IMR-90 (cell line): ENCODE measurements at regions not wholly inside any gene's neighbourhood (a gene's known extent, or its start where the extent isn't known, plus 50 kb on each side); places are given as distances from the start of the nearest gene placed in this dataset.

Source experiments
- ATAC-seq: fragments of 200-7000 bp; cut with Tn5 transposase; 2 replicates; pipeline ENCODE4 v1.9.1; 2020; ENCODE audit warnings: low read depth, mild to moderate bottlenecking, moderate library complexity
- BruUV-seq: library from RNA; stranded (reverse); fragments of 400-500 nt; replicated peaks from 2 replicates; lab custom pipeline; 2021; lab: Mats Ljungman, UMichigan
- CTCF ChIA-PET: fragments of 300-600 bp; formaldehyde crosslinking; extraction: SDS; loops from one replicate; lab custom pipeline; 2021; ENCODE audit warnings: antibody characterized with exemption; lab: Yijun Ruan, JAX
- POLR2A ChIA-PET: fragments of 300-600 bp; sonication (Branson Sonifier 250); formaldehyde crosslinking; loops from one replicate; lab custom pipeline; 2022; ENCODE audit warnings: antibody characterized with exemption; ENCODE audit not compliant: unreplicated experiment; lab: Charles Lee
- DNase-seq: peaks from one replicate; pipeline ENCODE4 v3.0.0; 2013
- H2AFZ ChIP-seq: replicated peaks from 2 replicates; pipeline ENCODE3; 2013; ENCODE audit warnings: low read length, mild to moderate bottlenecking; ENCODE audit not compliant: poor library complexity
- H2AK5ac ChIP-seq: 2 replicates; pipeline ENCODE4 v1.6.1; 2013; ENCODE audit warnings: low read depth, low read length, inconsistent platforms
- H2AK9ac ChIP-seq: replicated peaks from 2 replicates; pipeline ENCODE3; 2013; ENCODE audit warnings: mild to moderate bottlenecking, low read depth, low read length, moderate library complexity; ENCODE audit not compliant: poor library complexity
- H2BK120ac ChIP-seq: 2 replicates; pipeline ENCODE4 v1.6.1; 2013; ENCODE audit warnings: low read depth, low read length, inconsistent platforms
- H2BK15ac ChIP-seq: 3 replicates; pipeline ENCODE4 v1.6.1; 2013; ENCODE audit warnings: low read depth, low read length, inconsistent platforms
- H2BK20ac ChIP-seq: 2 replicates; pipeline ENCODE4 v1.6.1; 2013; ENCODE audit warnings: low read depth, mild to moderate bottlenecking, inconsistent platforms, low read length, moderate library complexity
- H2BK5ac ChIP-seq: 2 replicates; pipeline ENCODE4 v1.6.1; 2013; ENCODE audit warnings: mild to moderate bottlenecking, low read depth, low read length, inconsistent platforms; ENCODE audit not compliant: poor library complexity, severe bottlenecking
- H3K14ac ChIP-seq: replicated peaks from 2 replicates; pipeline ENCODE4 v1.6.1; 2013; ENCODE audit warnings: low read depth, low read length, inconsistent platforms
- H3K18ac ChIP-seq: 2 replicates; pipeline ENCODE4 v1.6.1; 2013; ENCODE audit warnings: low read depth, low read length, control low read depth
- H3K23ac ChIP-seq: 2 replicates; pipeline ENCODE4 v1.6.1; 2013; ENCODE audit warnings: low read depth, low read length, inconsistent platforms
- H3K27ac ChIP-seq: 2 replicates; pipeline ENCODE4 v1.5.1; 2013; ENCODE audit warnings: mild to moderate bottlenecking, control low read depth, low read length; ENCODE audit not compliant: insufficient read depth
- H3K27me3 ChIP-seq: 2 replicates; pipeline ENCODE4 v1.6.1; 2013; ENCODE audit warnings: low read length; ENCODE audit not compliant: control insufficient read depth, insufficient read depth
- H3K36me3 ChIP-seq: 2 replicates; pipeline ENCODE4 v1.6.1; 2013; ENCODE audit warnings: low read length, mixed read lengths; ENCODE audit not compliant: control insufficient read depth, insufficient read depth
- H3K4ac ChIP-seq: 2 replicates; pipeline ENCODE4 v1.6.1; 2013; ENCODE audit warnings: low read depth, low read length, inconsistent platforms
- H3K4me1 ChIP-seq: 2 replicates; pipeline ENCODE4 v1.6.1; 2013; ENCODE audit warnings: low read length, mixed read lengths; ENCODE audit not compliant: control insufficient read depth, insufficient read depth
- H3K4me2 ChIP-seq: 2 replicates; pipeline ENCODE4 v1.6.1; 2013; ENCODE audit warnings: low read depth, mild to moderate bottlenecking, control low read depth, low read length, moderate library complexity
- H3K4me3 ChIP-seq: 2 replicates; pipeline ENCODE4 v1.5.1; 2013; ENCODE audit warnings: low read depth, mild to moderate bottlenecking, control low read depth, low read length, moderate library complexity; ENCODE audit not compliant: insufficient read depth
- H3K56ac ChIP-seq: 2 replicates; pipeline ENCODE4 v1.6.1; 2013; ENCODE audit warnings: low read length, inconsistent platforms; ENCODE audit not compliant: insufficient read depth; ENCODE audit errors: extremely low read depth
- H3K79me1 ChIP-seq, 2 experiments: 2 replicates each; pipeline ENCODE4 v1.6.1; 2013; ENCODE audit warnings: low read length in 2 of 2, inconsistent platforms in 1 of 2, low read depth in 1 of 2
- H3K9ac ChIP-seq: 2 replicates; pipeline ENCODE4 v1.6.1; 2013; ENCODE audit warnings: low read depth, low read length, control low read depth
- H3K9me1 ChIP-seq: 2 replicates; pipeline ENCODE4 v1.6.1; 2013; ENCODE audit warnings: low read length, inconsistent platforms; ENCODE audit not compliant: insufficient read depth
- H3K9me3 ChIP-seq: 2 replicates; pipeline ENCODE4 v1.6.1; 2013; ENCODE audit warnings: low read length; ENCODE audit not compliant: control insufficient read depth, insufficient read depth
- H4K20me1 ChIP-seq: 2 replicates; pipeline ENCODE4 v1.6.1; 2013; ENCODE audit warnings: low read length, inconsistent platforms; ENCODE audit not compliant: insufficient read depth
- H4K5ac ChIP-seq: 2 replicates; pipeline ENCODE4 v1.6.1; 2013; ENCODE audit warnings: mild to moderate bottlenecking, low read depth, low read length, control low read depth
- H4K8ac ChIP-seq, 2 experiments: 2 replicates each; pipeline ENCODE4 v1.6.1; 2013; ENCODE audit warnings: low read depth in 2 of 2, low read length in 2 of 2, control low read depth in 1 of 2, inconsistent platforms in 1 of 2
- H4K91ac ChIP-seq: 2 replicates; pipeline ENCODE4 v1.6.1; 2013; ENCODE audit warnings: low read depth, low read length, inconsistent platforms; ENCODE audit not compliant: insufficient read depth
- WGBS, 2 experiments: methylation state at CpG; one replicate each; pipeline versions ENCODE4 v1.1.5 to v1.1.7; 2013; ENCODE audit warnings: missing lambda C conversion rate in 2 of 2; ENCODE audit not compliant: insufficient read length in 1 of 2; ENCODE audit errors: extremely low coverage in 2 of 2; 5-methylcytosine and 5-hydroxymethylcytosine counted together
- dilution Hi-C: fragments of 300-500 bp; cut with HindIII; formaldehyde crosslinking; loops from one replicate; pipeline ENCODE4 v1.14.3; 2018; ENCODE audit warnings: low sequenced_read_pairs; ENCODE audit not compliant: unreplicated experiment
- in situ Hi-C: fragments of 300-500 bp; cut with MboI; formaldehyde crosslinking; loops from 3 replicates; pipeline ENCODE4 v1.14.3; 2019; ENCODE audit warnings: low sequenced_read_pairs, inconsistent platforms, mixed read lengths
- intact Hi-C: fragments of 100-400 bp; cut with micrococcal nuclease; formaldehyde crosslinking; loops from 2 replicates; pipeline ENCODE4 v1.10.0; 2022
- TF ChIP-seq, protein P1 (sequence below): fragments of 150-350 bp; IDR thresholded peaks from 2 replicates; pipeline ENCODE4 v1.6.1; 2017; ENCODE audit warnings: mild to moderate bottlenecking, antibody characterized with exemption, low read length, low read depth

GRCh38 chr4:35938936-35939335, 305.4 kb downstream of the ARAP2 start:
- Histone ChIP-seq H3K27ac (no peak overlapping the region), H3K79me1 (no peaks in the 10 kb centered on the region), H2BK5ac (no peak overlapping the region), H3K23ac (no peak overlapping the region), H3K18ac (no peak overlapping the region), H2BK20ac (no peak overlapping the region), H2BK15ac (no peak overlapping the region), H3K27me3 (no peaks in the 10 kb centered on the region), H3K4me1 (no peaks in the 10 kb centered on the region), H2AFZ (no peak overlapping the region), H3K9me3 (peaks cover 2% of the 10 kb centered on the region; the same call in 1 of the 2 replicates), H4K91ac (no peak overlapping the region), H3K9ac (no peak overlapping the region), H2BK120ac (no peak overlapping the region), H4K20me1 (no peaks in the 10 kb centered on the region), H4K8ac (no peak overlapping the region), H2AK9ac (no peak overlapping the region), H3K4me3 (no peak overlapping the region), H3K56ac (no peak overlapping the region), H3K36me3 (no peaks in the 10 kb centered on the region), H3K9me1 (no peaks in the 10 kb centered on the region), H3K14ac (no peak overlapping the region), H3K4ac (no peak overlapping the region), H3K4me2 (no peak overlapping the region), H2AK5ac (no peak overlapping the region), H4K5ac (no peak overlapping the region)
- WGBS, 2 experiments = no CpG with 5 or more reads among the region's 3 CpGs
- ATAC-seq (no peak), DNase-seq (no peak)
- dilution Hi-C loops = no loop called here
- in situ Hi-C loops = no loop called here
- intact Hi-C loops = no loop called here
- ChIA-PET CTCF (interaction anchor here (0.6 kb wide), 1 partner anchor 33 kb away, joined by 3 read pairs; no protein-coding TSS in a partner anchor), POLR2A (no interaction called here)
- BruUV-seq = no TSS peak
- TF ChIP-seq, protein P1, sequence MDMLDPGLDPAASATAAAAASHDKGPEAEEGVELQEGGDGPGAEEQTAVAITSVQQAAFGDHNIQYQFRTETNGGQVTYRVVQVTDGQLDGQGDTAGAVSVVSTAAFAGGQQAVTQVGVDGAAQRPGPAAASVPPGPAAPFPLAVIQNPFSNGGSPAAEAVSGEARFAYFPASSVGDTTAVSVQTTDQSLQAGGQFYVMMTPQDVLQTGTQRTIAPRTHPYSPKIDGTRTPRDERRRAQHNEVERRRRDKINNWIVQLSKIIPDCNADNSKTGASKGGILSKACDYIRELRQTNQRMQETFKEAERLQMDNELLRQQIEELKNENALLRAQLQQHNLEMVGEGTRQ = no peak
